Activated effector memory CD4-positive, alpha-beta T cell treated with Interleukin-2 at 50 U/mL for 16 hours (primary cell): ENCODE measurements at regions not wholly inside any gene's neighbourhood (a gene's known extent, or its start where the extent isn't known, plus 50 kb on each side); places are given as distances from the start of the nearest gene placed in this dataset.

Experiments used
- DNase-seq: peaks from one replicate; pipeline ENCODE4 v3.0.0-alpha.2; 2020

GRCh38 chr11:104522123-104522522, 358.2 kb upstream of the PDGFD start:
- DNase-seq, result no peak

- no peak for DNase-seq
These were observed 346.2 kb upstream of the PDGFD start for GRCh38 chr11:104510169-104510568.

- DNase-seq, result no peak
These were observed 326.2 kb upstream of the PDGFD start for GRCh38 chr11:104490182-104490581.

- DNase-seq, result no peak
These were observed 324.6 kb upstream of the PDGFD start for GRCh38 chr11:104488561-104488960.

GRCh38 chr11:104487046-104487806, 323.3 kb upstream of the PDGFD start:
- DNase-seq, result no peak

GRCh38 chr11:104484804-104485554, 321.0 kb upstream of the PDGFD start:
- no peak for DNase-seq

- no peak for DNase-seq
These were observed 313.0 kb upstream of the PDGFD start for GRCh38 chr11:104476898-104477297.

- DNase-seq, result no peak
These were observed 312.5 kb upstream of the PDGFD start for GRCh38 chr11:104476454-104476853.

GRCh38 chr11:104467404-104467803, 303.5 kb upstream of the PDGFD start:
- DNase-seq, result no peak

GRCh38 chr11:104465321-104465720, 301.4 kb upstream of the PDGFD start:
- no peak for DNase-seq

- DNase-seq, result no peak
These were observed 300.7 kb upstream of the PDGFD start for GRCh38 chr11:104464691-104465090.

GRCh38 chr11:104462341-104462740, 298.4 kb upstream of the PDGFD start:
- DNase-seq, result no peak

GRCh38 chr11:104451197-104451893, 287.4 kb upstream of the PDGFD start:
- DNase-seq, result no peak

- no peak for DNase-seq
These were observed 279.4 kb upstream of the PDGFD start for GRCh38 chr11:104443387-104443786.

- no peak for DNase-seq
These were observed 278.4 kb upstream of the PDGFD start for GRCh38 chr11:104442321-104442720.

GRCh38 chr11:104435494-104435893, 271.5 kb upstream of the PDGFD start:
- no peak for DNase-seq

- DNase-seq, result no peak
These were observed 269.8 kb upstream of the PDGFD start for GRCh38 chr11:104433751-104434150.

GRCh38 chr11:104432981-104433380, 269.0 kb upstream of the PDGFD start:
- DNase-seq, result no peak

- no peak for DNase-seq
These were observed 268.6 kb upstream of the PDGFD start for GRCh38 chr11:104432526-104432925.

GRCh38 chr11:104422324-104422944, 258.5 kb upstream of the PDGFD start:
- DNase-seq, result no peak

- DNase-seq, result no peak
These were observed 246.4 kb upstream of the PDGFD start for GRCh38 chr11:104410336-104410735.

- no peak for DNase-seq
These were observed 244.7 kb upstream of the PDGFD start for GRCh38 chr11:104408630-104409029.

- no peak for DNase-seq
These were observed 241.3 kb upstream of the PDGFD start for GRCh38 chr11:104405277-104405676.
